Stimulated activated CD8-positive, alpha-beta memory T cell treated with anti-CD3 and anti-CD28 coated beads, Interleukin-4, amount 100 ng/mL, for 1 hour (primary cell): ENCODE measurements at regions not wholly inside any gene's neighbourhood (a gene's known extent, or its start where the extent isn't known, plus 50 kb on each side); places are given as distances from the start of the nearest gene placed in this dataset.

Experiments
- DNase-seq, 2 donors: peaks; one replicate each; pipeline ENCODE4 v3.0.0-alpha.2; 2020; ENCODE audit warnings: low read depth in 2 of 2, low spot score in 1 of 2

DNA sequence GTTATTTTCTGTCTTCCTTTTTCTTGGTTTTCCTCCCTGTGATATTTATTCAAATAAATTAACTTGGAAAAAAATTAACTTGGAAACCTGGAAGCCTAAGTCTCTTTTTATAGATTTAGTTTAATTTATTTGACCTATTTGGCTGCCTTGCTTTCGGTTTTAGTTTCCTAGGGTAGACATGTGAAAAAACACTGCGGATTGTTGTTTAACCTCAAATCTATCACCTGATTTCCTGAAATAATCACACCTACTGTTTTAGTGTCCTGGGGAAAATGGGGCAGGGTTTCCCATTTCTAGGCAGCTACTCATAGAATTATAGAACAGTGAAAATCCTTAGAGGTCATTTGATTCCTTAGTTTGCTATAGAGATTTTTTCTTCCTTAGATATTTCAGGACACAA is 412.4 kb downstream of the PCDH17 start:
- DNase-seq: no peak

DNA sequence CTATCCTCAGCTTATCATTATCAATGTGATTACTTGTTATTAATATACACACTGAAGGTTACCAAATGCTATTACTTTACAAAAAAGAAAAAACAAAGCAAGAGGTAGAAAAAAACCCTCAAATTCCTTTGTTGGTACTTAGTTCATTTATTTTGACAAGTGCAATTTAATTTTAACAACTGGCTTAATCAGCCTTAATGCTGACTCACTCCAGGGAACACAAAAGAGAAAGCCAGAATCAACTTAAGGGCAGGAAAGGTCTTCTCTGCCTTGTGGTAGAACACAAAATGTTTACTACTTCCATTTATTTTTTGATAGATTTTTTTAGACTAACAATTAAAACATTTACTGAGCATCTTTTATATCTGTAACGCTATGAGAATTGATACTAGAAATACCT is 417.1 kb downstream of the PCDH17 start:
- no peak for DNase-seq

DNA sequence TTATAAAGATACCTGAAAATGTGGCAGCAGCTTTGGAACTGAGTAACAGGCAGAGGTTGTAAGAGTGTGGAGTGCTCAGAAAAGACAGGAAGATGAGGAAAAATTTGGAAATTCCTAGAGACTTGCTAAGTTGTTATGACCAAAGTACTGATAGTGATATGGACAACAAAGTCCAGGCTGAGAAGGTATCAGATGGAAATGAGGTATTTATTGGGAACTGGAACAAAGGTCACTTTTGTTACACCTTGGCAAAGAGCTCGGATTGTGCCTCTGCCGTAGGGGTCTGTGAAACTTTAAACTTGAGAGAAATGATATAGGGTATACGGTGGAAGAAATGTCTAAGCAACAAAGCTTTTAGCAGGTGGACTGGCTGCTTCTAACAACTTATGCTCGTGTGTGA is 419.9 kb downstream of the PCDH17 start:
- no peak for DNase-seq

DNA sequence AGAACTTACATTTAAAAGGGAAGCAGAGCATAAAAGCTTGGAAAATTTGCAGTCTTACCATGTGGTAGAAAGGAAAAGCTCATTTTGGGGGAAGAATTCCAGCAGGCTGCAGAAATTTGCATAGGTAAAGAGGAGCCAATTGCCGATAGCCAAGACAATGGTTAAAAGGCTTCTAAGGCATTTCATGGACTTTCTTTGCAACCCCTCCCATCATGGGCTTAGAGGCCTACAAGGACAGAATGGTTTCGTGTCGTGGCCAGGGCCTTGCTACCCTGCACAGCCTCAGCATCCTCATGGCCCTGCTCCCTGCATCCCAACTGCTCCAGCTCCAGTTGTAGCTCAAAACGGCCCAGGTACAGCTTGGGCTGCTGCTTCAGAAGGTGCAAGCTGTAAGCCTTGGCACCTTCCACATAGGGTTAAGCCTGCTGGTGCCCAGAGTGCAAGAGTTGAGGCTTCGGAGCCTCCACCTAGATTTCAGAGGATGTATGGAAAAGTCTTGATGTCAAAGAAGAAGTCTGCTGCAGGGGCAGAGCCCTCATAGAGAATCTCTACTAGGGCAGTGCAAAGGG is 420.3 kb downstream of the PCDH17 start:
- DNase-seq: no peak

DNA sequence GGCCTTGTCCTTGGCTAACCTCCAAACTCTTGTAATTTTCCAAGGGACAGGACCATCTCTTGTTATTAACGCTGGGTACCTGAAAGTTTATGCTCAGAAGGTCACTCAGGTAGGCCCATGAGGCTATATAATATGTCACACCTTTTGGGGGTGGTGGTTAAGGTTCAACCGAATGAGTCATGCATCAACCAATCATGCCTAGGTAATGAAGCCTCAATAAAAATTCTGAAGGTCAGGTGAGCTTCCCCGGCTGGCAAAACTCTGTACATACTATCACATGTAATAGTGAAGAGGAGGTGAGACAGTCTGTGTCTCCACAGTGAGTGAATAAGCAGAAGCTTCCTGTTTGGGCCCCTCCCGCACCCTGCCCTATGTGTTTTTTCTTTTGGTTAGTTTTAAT is 424.9 kb downstream of the PCDH17 start:
- no peak for DNase-seq

DNA sequence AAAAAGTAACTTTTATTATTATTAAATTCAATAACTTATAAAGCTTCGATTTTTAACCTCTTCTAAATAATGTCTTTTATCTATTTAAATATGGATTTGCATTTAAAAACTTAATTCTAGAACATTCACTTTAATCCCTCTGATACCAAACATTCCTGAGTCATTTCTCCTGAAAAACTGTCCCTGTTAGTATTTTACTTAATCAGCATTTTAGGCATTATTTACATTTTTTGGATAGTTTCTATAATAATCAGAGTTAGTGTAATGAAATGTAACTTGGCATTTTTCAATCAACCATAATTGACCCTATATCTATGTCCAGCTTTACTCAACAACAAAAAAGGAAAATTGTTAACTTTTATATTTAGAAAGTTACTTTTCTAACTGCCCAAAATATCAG is 428.1 kb downstream of the PCDH17 start:
- no peak for DNase-seq

DNA sequence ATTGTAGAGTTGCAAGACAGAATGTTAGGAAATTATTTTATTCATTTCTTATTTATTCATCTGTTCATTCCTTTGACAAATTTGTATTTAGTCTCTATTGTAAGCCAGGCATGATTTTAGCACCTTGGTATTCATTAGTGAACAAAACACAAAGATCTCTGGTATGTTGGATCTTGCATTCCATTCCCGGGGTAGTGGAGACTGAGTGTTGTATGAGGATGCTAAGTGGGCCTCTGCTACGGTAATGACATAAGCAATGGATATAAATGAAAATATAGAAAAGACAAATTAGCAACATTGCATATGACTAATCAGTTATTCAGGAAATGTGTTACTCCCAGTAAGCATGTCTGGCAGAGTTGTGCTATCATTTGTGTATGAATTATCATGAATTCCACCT is 449.3 kb downstream of the PCDH17 start:
- DNase-seq: no peak

DNA sequence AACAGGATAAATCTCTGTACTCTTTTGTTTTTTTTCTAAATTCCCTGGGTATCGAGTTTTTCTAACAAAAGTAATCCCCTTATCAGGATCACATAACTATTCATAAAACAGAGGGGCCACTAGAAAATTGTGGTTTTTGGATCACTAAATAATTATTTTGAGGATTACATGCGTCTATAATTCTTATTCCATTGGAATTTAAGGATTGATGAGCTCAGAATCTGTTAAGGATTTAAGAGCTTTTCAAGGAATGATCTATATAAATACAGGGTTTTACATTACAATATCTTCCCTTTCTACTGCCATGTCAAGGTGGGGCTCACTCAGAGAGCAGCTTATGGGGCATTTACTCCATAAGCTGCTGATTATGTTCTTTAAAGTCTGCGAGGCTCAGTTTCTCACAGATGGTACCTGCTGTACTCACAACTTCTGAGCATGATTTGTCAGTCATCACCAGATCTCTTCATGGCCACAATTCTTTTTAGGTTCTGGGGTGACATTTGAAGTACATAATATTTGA is 449.8 kb downstream of the PCDH17 start:
- DNase-seq: no peak

DNA sequence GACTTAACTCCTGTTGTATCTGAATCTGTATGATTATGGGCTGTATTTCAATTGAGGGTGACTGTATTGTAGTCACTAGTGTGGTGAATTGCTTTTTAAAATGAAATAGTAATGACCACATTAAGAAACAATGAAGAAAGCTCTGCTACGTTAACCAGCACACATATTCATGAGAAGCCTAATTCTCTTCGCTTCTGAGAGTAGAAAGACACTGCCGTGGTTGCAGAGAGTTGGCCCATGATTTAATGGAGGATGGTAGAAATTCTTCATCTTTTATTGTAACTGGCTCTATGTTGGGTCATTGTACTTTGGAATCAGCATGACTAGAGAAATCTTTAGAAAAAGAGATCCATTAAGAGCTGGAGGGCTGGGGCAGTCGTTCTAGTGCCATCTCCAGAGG is 451.5 kb downstream of the PCDH17 start:
- DNase-seq: no peak

DNA sequence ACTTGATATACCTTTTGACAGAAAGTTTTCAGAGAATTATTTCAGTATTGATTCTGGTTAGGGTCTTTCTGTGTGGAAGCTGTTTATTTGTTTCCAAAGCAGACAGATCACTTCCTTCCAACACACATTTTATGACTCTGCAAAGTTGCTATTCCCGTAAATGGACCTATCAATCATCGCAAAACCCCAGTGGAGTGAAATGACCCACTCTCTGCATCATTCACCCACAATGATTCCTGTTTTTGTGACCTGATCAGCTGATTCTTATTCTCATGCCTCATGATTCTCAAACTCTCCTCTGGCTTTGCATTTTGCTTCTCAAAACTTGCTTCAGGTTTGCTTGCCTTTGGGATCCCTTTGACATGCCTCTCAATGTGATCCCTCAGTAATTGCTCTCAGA is 453.7 kb downstream of the PCDH17 start:
- no peak for DNase-seq

DNA sequence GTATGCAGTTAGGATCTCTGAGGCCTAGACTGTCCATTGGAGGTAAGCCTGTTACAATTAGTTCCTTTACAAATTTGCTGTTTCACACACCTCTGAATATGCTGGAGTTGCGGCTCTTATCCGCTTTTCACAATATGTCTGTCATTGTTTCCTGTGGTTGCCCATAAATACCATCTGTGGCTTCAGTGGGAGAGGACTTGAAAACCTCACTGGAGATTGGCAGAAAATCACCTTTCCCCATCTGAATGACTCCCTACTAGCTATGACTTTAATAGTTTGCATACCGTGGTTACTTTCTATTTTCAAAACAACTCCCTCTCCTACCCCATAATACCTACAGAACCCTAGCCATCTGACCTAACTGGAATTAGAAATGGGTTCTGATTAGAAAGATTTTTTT is 454.3 kb downstream of the PCDH17 start:
- DNase-seq: no peak

DNA sequence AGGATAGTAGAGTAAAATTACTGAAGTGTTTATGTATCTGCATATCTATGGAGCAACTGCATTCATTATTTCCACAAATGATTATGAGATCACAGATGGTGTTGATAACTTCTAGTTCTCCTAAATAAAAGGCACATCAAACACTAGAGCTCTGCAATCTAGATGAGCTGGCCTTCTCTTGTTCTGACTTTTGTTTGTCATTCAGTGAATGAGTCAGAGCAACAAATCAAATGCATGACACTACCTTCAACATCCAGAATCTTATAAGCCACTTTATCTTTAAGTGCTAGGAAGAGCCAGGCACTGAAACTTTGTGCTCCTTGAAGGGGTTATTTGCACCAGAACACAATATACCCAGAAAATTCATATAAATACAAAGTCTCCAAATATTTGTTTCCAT is 456.0 kb downstream of the PCDH17 start:
- no peak for DNase-seq

DNA sequence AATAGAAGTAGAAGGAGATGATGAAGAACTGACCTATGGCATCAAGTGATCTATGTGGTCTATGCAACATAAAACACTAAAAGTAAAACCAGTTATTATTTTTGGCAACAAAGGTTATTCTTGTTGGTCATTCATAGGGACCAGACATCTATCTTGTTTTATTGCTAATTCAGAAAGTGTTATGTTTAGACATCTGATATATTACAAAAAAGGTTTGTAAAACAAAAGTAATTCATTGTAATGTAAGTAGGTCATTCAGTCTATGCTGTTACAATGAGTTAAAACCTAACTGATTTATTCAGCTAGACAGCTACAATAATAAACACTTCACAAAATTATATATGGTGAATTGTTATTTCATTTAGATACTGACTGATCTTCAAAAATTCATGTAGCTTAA is 461.9 kb downstream of the PCDH17 start:
- no peak for DNase-seq

DNA sequence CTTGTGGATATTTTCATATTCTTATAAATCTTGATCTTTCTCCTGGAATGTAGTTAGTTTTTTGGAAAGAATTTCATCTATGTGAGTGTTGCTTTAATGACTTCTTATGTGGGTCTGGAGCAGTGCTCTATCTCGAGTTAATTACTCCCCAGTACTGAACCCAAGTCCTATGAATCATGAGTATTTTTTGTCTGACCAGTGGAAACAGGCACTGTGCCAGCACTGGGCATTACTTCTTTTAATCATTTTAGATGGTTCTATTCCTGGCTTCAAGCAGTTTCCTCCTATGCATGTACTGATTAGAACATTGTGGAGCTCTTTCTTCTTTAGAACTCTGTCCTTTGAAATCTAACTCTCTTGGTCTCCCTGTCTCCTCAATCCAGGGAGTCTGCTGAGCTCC is 466.3 kb downstream of the PCDH17 start:
- DNase-seq: no peak

DNA sequence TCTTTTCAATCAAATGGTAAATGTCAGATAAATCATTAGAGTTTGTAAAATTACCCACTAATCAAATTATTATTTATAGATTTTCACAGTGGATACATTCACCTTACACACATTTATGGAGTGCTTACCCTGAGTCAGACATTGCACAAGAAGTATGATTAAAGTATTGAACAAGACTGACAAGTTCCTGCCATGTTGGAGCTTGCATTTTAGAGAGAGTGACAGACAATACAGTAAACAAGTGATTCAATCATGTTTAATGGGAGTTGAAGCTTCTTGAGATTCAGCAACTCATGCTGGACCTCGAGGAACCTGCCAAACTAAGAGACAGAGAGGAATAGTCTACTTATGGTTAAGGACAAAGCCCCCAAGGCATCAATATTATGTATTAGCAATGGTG is 487.8 kb downstream of the PCDH17 start:
- DNase-seq: no peak

DNA sequence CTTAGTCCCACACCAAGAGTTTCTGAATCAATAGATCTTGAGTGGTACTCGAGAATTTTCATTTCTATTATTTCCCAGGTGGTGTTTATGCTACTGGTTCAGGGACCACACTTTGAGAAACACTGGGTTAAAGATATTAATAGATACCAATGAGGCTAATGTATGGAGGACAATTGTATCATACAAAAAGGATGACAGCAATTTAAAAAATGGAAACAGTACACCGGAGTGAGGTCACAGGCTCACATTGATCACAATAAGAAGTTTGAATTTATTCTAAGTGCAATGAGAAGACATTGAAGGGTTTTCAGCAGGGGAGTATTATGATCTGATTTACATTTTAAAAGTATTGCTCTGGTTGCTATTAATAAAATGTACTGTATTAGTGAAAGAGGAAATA is 488.3 kb downstream of the PCDH17 start:
- DNase-seq: no peak

DNA sequence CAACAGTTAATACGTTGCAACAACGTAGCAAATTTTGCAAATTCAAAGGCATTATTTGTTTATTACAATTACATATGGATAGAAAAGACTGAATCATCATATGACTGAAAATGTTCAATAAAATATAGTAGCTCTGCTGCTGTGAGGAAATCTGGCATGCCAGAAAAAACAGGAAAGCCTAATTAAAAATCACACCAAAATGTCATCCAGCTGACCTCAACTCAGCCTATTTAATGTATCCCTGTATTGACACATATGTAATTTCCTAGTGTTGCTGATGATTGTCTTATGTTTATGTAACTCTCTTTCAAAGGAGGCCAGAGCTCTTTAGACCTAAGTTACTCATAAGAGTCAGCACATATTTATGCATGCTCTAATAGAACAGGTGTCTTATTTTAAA is 495.0 kb downstream of the PCDH17 start:
- DNase-seq: no peak

DNA sequence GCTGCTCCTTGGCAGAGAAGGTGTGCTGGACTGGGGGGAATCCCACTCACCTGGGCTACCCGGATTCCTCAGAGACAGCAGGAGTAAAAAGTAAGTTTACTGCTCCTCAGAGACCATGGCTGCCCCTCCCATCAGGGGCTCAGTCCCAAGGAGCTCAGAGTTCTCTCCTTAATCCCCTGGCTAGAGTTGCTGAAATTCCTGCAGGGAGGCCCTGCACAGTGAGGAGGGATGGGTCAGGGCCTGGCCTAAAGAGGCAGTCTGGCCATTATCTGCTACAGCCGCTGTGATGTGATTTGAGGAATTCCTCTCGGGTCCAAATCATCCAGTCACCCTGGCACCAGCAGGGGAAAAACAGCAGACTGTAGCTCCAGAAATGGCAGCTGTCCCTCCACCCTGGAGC is 502.5 kb downstream of the PCDH17 start:
- DNase-seq: no peak

DNA sequence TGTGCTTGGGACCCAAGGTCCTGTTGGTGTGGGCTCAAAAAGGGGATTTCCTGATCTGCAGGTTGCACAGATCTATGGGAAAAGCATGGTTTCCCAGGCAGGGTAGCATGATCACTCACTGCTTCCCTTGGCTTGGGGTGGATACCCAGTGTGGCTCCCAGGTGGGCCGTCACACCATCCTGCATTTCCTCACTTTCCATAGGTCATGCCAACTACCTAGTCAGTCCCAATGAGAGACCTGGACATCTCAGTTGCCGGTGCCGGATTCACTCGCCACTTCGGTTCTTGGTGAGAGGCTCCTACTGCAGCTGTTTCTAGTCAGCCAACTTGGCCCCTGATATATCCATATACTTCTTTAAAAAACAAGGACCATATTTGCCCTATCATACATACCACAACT is 503.0 kb downstream of the PCDH17 start:
- no peak for DNase-seq

DNA sequence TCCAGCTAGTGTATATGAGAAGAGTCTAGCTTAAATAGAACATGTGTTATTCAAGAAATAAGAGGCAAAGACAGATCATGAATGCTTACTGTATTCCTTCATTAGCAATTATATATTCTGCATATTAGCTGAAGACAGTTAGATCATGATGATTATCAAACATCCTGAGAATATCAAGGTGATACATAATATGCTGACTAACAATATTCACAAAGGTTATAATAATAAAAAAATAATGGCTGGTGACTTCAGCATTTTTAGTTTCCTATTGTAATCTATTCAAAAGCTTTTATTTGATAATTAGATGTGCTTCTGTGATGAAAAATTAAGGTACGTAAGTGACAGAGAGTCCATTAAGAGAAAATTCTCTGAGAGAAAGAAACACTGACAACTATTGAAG is 511.4 kb downstream of the PCDH17 start:
- DNase-seq: no peak

DNA sequence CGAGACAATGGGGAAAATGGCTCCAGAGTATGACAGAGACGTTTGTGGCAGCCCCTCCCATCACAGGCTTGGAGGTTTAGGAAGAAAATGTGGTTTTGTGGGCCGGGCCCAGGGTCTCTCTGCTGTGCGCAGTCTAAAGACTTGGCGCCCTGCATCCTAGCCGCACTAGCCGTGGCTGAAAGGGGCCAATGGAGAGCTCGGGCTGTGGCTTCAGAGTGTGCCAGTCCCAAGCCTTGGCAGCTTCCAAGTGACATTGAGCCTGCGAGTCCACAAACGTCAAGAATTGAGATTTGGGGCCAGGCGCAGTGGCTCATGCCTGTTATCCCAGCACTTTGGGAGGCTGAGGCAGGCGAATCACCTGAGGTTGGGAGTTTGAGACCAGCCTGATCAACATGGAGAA is 513.1 kb downstream of the PCDH17 start:
- DNase-seq: no peak

DNA sequence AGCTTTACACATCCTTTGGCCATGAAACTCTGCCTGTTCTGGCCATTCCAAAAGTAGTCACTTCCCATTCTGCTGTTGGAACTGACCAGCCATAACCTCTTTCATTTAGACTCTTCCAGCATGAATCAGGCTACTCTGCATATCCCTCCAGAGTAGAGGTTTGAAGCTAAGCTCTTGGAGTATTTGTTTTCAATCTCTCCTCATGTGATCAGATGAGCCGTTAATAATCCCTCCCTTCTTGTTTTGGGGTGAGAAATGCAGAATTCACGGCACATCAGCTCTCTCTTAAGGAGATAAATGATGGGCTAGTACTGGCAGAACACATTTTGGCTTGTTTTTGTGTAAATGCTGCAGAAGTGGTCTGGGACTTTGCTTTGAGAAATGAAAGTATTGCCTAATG is 519.9 kb downstream of the PCDH17 start:
- DNase-seq: no peak

DNA sequence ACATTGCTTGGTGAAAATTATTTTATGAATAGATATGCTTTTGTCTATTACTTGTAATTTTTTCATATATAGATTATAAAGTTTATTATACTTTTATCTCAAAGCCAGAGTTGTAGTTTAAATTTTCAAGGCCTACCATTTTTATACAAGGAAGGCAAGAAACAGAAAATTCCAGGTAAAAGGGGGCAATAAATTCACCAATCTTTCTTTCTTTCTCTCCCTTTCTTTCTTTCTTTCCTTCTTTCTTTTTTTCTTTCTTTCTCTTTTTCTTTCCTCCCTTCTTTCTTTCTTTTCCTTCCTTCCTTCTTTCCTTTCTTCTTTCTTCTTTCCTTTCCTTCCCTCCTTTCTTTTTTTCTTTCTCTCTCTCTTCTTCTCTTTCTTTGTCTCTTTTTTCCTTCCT is 529.4 kb downstream of the PCDH17 start:
- DNase-seq: no peak

DNA sequence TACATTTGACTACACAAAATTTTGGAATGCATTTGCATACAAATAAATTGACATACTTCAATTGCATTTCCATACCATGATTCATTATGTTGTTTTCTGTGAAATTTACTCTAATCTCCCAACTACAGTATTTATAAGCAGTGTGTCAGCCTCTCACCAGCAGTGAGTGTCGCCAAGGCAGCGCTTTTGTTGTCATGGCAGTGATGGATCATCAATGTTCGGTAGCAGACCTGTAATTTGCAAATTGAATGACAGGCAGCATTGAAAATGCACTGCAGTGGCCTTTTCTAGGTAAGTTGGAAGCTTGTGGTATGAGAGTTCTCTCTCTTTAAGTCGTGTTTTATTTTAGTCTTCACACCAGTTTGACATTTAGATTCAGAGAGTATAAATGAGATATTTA is 534.1 kb downstream of the PCDH17 start:
- no peak for DNase-seq
